Activated gamma-delta T cell treated with Interleukin-2 at 50 U/mL for 16 hours (primary cell): ENCODE measurements at regions not wholly inside any gene's neighbourhood (a gene's known extent, or its start where the extent isn't known, plus 50 kb on each side); places are given as distances from the start of the nearest gene placed in this dataset.
"Not testable (repeated sequence)": the region's sequence is repeated elsewhere in the genome, so short reads cannot be mapped to it uniquely, and the experiment has no call there.

Experiments
- DNase-seq: peaks from one replicate; pipeline ENCODE4 v3.0.0-alpha.2; 2020

- no peak for DNase-seq
Measured at GRCh38 chr12:97616946-97617345, 154.3 kb downstream of the RMST start.

- no peak for DNase-seq
Measured at GRCh38 chr12:97628962-97629361, 166.4 kb downstream of the RMST start.

GRCh38 chr12:97629382-97629781 lies 166.8 kb downstream of the RMST start:
- no peak for DNase-seq

- DNase-seq: no peak
Measured at GRCh38 chr12:97630356-97630755, 167.8 kb downstream of the RMST start.

GRCh38 chr12:97630875-97631274 lies 168.3 kb downstream of the RMST start:
- DNase-seq: no peak

GRCh38 chr12:97637770-97638169 lies 175.2 kb downstream of the RMST start:
- no peak for DNase-seq

GRCh38 chr12:97638739-97639138 lies 176.1 kb downstream of the RMST start:
- no peak for DNase-seq

GRCh38 chr12:97639702-97640101 lies 177.1 kb downstream of the RMST start:
- DNase-seq: no peak

GRCh38 chr12:97640826-97641225 lies 178.2 kb downstream of the RMST start:
- no peak for DNase-seq

GRCh38 chr12:97642911-97643310 lies 180.3 kb downstream of the RMST start:
- DNase-seq: no peak

GRCh38 chr12:97643924-97644323 lies 181.3 kb downstream of the RMST start:
- DNase-seq: no peak

GRCh38 chr12:97645726-97646125 lies 183.1 kb downstream of the RMST start:
- no peak for DNase-seq

- no peak for DNase-seq
Measured at GRCh38 chr12:97647142-97647541, 184.5 kb downstream of the RMST start.

- DNase-seq: no peak
Measured at GRCh38 chr12:97650242-97650641, 187.6 kb downstream of the RMST start.

GRCh38 chr12:97656548-97656947 lies 193.9 kb downstream of the RMST start:
- not testable (repeated sequence) for DNase-seq

GRCh38 chr12:97659117-97659880 lies 196.7 kb downstream of the RMST start:
- no peak for DNase-seq

GRCh38 chr12:97666263-97666662 lies 203.7 kb downstream of the RMST start:
- no peak for DNase-seq

- no peak for DNase-seq
Measured at GRCh38 chr12:97672870-97673269, 210.3 kb downstream of the RMST start.

- DNase-seq: no peak
Measured at GRCh38 chr12:97680751-97681150, 218.1 kb downstream of the RMST start.

GRCh38 chr12:97681612-97682504 lies 219.3 kb downstream of the RMST start:
- DNase-seq: no peak

- no peak for DNase-seq
Measured at GRCh38 chr12:97685360-97685759, 222.8 kb downstream of the RMST start.

GRCh38 chr12:97701901-97702300 lies 239.3 kb downstream of the RMST start:
- DNase-seq: no peak

- no peak for DNase-seq
Measured at GRCh38 chr12:97711392-97711791, 248.8 kb downstream of the RMST start.

GRCh38 chr12:97713270-97713669 lies 250.7 kb downstream of the RMST start:
- no peak for DNase-seq
